ENCODE measurements at regions not wholly inside any gene's neighbourhood (a gene's known extent, or its start where the extent isn't known, plus 50 kb on each side); places are given as distances from the start of the nearest gene placed in this dataset.

DNA sequence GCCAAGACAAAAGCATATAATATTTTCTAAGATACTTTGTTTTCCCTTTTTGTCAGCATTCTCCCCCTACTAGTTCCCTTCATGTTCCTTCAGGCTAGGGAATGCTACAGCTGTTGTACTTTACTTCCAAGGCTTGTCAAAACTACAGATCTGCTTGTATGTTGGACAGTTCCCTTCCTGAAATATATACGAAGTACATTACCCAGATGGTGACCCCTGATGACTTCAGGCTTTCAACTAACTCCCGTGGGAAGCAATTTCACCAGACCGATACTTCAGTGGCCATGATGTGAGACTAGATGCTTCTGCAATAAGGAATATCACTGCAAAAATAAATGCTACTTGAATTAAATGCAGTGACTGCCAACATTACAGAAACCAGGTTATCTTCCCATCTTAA lies 332.8 kb downstream of the SH2D1A start:
- Histone ChIP-seq H3K4me3 (replicated peaks; ENCODE audit: insufficient read depth, low read length) (no peak overlapping the region), H3K27me3 (ENCODE audit: insufficient read depth, poor library complexity, severe bottlenecking) (peaks cover 2% of the 10 kb centered on the region), H3K27ac (replicated peaks) (no peak overlapping the region)
- DNase-seq (ENCODE audit: low read depth in 1 of 2, low spot score in 1 of 2), result no peak
- TF ChIP-seq, protein P1, sequence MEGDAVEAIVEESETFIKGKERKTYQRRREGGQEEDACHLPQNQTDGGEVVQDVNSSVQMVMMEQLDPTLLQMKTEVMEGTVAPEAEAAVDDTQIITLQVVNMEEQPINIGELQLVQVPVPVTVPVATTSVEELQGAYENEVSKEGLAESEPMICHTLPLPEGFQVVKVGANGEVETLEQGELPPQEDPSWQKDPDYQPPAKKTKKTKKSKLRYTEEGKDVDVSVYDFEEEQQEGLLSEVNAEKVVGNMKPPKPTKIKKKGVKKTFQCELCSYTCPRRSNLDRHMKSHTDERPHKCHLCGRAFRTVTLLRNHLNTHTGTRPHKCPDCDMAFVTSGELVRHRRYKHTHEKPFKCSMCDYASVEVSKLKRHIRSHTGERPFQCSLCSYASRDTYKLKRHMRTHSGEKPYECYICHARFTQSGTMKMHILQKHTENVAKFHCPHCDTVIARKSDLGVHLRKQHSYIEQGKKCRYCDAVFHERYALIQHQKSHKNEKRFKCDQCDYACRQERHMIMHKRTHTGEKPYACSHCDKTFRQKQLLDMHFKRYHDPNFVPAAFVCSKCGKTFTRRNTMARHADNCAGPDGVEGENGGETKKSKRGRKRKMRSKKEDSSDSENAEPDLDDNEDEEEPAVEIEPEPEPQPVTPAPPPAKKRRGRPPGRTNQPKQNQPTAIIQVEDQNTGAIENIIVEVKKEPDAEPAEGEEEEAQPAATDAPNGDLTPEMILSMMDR (IDR thresholded peaks at IDR 0.05; ENCODE audit: insufficient read depth, low read length), result no peak
- TF ChIP-seq POLR2AphosphoS5 (IDR thresholded peaks at IDR 0.05; ENCODE audit: low read depth), result no peak
- no peak for TF ChIP-seq SPI1 (IDR thresholded peaks at IDR 0.05; ENCODE audit: borderline replicate concordance, low read depth)
- TF ChIP-seq, protein P2, sequence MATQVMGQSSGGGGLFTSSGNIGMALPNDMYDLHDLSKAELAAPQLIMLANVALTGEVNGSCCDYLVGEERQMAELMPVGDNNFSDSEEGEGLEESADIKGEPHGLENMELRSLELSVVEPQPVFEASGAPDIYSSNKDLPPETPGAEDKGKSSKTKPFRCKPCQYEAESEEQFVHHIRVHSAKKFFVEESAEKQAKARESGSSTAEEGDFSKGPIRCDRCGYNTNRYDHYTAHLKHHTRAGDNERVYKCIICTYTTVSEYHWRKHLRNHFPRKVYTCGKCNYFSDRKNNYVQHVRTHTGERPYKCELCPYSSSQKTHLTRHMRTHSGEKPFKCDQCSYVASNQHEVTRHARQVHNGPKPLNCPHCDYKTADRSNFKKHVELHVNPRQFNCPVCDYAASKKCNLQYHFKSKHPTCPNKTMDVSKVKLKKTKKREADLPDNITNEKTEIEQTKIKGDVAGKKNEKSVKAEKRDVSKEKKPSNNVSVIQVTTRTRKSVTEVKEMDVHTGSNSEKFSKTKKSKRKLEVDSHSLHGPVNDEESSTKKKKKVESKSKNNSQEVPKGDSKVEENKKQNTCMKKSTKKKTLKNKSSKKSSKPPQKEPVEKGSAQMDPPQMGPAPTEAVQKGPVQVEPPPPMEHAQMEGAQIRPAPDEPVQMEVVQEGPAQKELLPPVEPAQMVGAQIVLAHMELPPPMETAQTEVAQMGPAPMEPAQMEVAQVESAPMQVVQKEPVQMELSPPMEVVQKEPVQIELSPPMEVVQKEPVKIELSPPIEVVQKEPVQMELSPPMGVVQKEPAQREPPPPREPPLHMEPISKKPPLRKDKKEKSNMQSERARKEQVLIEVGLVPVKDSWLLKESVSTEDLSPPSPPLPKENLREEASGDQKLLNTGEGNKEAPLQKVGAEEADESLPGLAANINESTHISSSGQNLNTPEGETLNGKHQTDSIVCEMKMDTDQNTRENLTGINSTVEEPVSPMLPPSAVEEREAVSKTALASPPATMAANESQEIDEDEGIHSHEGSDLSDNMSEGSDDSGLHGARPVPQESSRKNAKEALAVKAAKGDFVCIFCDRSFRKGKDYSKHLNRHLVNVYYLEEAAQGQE (IDR thresholded peaks at IDR 0.05; ENCODE audit: insufficient replicate concordance, low read depth), result peak; percentile 11

DNA sequence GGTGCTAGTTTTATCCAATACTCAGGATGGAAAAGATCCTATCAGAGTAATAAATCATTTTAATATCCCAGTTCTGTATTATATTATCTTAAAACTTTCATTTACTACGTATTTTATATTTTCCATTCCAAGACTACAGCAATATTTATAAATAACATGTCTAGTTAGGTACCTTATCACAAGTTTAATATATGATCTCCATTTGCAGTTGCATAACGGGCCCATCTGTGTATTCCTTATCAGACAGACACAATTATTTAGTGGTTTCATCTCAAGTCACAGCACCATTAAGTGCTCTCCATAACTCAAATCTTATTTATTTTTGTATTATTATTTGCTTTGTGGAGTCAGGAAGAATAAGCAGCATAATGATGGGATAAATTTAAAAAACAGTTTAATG lies 333.9 kb downstream of the SH2D1A start:
- no peak for DNase-seq (ENCODE audit: low read depth in 1 of 2, low spot score in 1 of 2)
- Histone ChIP-seq H3K27ac (replicated peaks) (no peak overlapping the region), H3K27me3 (ENCODE audit: insufficient read depth, poor library complexity, severe bottlenecking) (peaks cover 2% of the 10 kb centered on the region)

DNA sequence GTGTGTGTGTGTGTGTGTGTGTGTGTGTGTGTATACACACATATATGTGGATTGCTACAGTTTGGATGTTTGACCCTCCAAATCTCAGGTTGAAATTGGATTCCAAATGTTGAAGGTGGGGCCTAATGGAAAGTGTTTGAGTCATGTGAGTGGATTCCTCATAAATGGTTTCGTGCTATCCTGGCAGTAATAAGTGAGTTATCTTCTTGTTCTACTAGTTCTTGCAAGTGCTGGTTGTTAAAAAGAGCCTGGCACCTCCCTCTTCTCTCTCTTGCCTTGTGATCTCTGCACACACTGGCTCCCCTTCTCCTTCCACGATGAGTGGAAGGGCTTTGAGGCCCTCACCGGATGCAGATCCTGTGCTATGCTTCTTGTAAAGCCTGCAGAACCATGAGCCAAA lies 344.1 kb downstream of the SH2D1A start:
- Histone ChIP-seq H3K27me3 (ENCODE audit: insufficient read depth, poor library complexity, severe bottlenecking) (no peaks in the 10 kb centered on the region), H3K27ac (replicated peaks) (no peak overlapping the region), H3K4me3 (replicated peaks; ENCODE audit: insufficient read depth, low read length) (no peak overlapping the region)
- no peak for DNase-seq (ENCODE audit: low read depth in 1 of 2, low spot score in 1 of 2)
- TF ChIP-seq POLR2AphosphoS5 (IDR thresholded peaks at IDR 0.05; ENCODE audit: low read depth) (no peak), SPI1 (IDR thresholded peaks at IDR 0.05; ENCODE audit: borderline replicate concordance, low read depth) (no peak), GABPA (IDR thresholded peaks at IDR 0.05; ENCODE audit: low read depth) (no peak)
- TF ChIP-seq, protein P2 (IDR thresholded peaks at IDR 0.05; ENCODE audit: insufficient replicate concordance, low read depth), result no peak
- TF ChIP-seq, protein P1 (IDR thresholded peaks at IDR 0.05; ENCODE audit: insufficient read depth, low read length), result no peak

More for the DNA sequence above, 333.9 kb downstream of the SH2D1A start:
- TF ChIP-seq GABPA (IDR thresholded peaks at IDR 0.05; ENCODE audit: low read depth) (no peak), POLR2AphosphoS5 (IDR thresholded peaks at IDR 0.05; ENCODE audit: low read depth) (no peak), SPI1 (IDR thresholded peaks at IDR 0.05; ENCODE audit: borderline replicate concordance, low read depth) (no peak)
- TF ChIP-seq, protein P2 (IDR thresholded peaks at IDR 0.05; ENCODE audit: insufficient replicate concordance, low read depth), result no peak
- TF ChIP-seq, protein P1 (IDR thresholded peaks at IDR 0.05; ENCODE audit: insufficient read depth, low read length), result no peak
- H3K4me3 ChIP-seq (replicated peaks; ENCODE audit: insufficient read depth, low read length), result no peak overlapping the region

Data from HL-60 (cell line).